NCI-H2196 (cell line): ENCODE measurements at regions not wholly inside any gene's neighbourhood (a gene's known extent, or its start where the extent isn't known, plus 50 kb on each side); places are given as distances from the start of the nearest gene placed in this dataset.

Experiments used
- DNase-seq: peaks from one replicate; lab custom pipeline; 2025; ENCODE audit not compliant: unreplicated experiment; lab: John Stamatoyannopoulos, UW

- no peak for DNase-seq
Observed at GRCh38 chr12:92332552-92332951, 186.9 kb upstream of the BTG1 start.

GRCh38 chr12:92331383-92331782 is 185.7 kb upstream of the BTG1 start:
- no peak for DNase-seq

GRCh38 chr12:92330654-92331053 is 185.0 kb upstream of the BTG1 start:
- DNase-seq: no peak

GRCh38 chr12:92326877-92327276 is 181.2 kb upstream of the BTG1 start:
- DNase-seq: no peak

GRCh38 chr12:92324849-92325500 is 179.3 kb upstream of the BTG1 start:
- DNase-seq: no peak

GRCh38 chr12:92312463-92312964 is 166.9 kb upstream of the BTG1 start:
- no peak for DNase-seq

GRCh38 chr12:92304371-92305055 is 158.9 kb upstream of the BTG1 start:
- no peak for DNase-seq

- DNase-seq: no peak
Observed at GRCh38 chr12:92302041-92302829, 156.6 kb upstream of the BTG1 start.

GRCh38 chr12:92301356-92301755 is 155.7 kb upstream of the BTG1 start:
- DNase-seq: no peak

GRCh38 chr12:92300777-92301176 is 155.1 kb upstream of the BTG1 start:
- no peak for DNase-seq

- no peak for DNase-seq
Observed at GRCh38 chr12:92299744-92300143, 154.1 kb upstream of the BTG1 start.

GRCh38 chr12:92299344-92299743 is 153.7 kb upstream of the BTG1 start:
- no peak for DNase-seq

GRCh38 chr12:92297932-92298696 is 152.5 kb upstream of the BTG1 start:
- no peak for DNase-seq

GRCh38 chr12:92297405-92297804 is 151.8 kb upstream of the BTG1 start:
- no peak for DNase-seq

GRCh38 chr12:92295523-92295922 is 149.9 kb upstream of the BTG1 start:
- DNase-seq: no peak

GRCh38 chr12:92294676-92295440 is 149.2 kb upstream of the BTG1 start:
- DNase-seq: no peak

- no peak for DNase-seq
Observed at GRCh38 chr12:92292016-92292415, 146.4 kb upstream of the BTG1 start.

GRCh38 chr12:92290886-92291285 is 145.2 kb upstream of the BTG1 start:
- no peak for DNase-seq

- DNase-seq: no peak
Observed at GRCh38 chr12:92290350-92290695, 144.7 kb upstream of the BTG1 start.

- DNase-seq: no peak
Observed at GRCh38 chr12:92289629-92290349, 144.1 kb upstream of the BTG1 start.
